PFSK-1 (cell line): ENCODE measurements at regions not wholly inside any gene's neighbourhood (a gene's known extent, or its start where the extent isn't known, plus 50 kb on each side); places are given as distances from the start of the nearest gene placed in this dataset.

Experiments used
- POLR2AphosphoS5 ChIP-seq: IDR thresholded peaks from 2 replicates; pipeline ENCODE4 v1.6.1; 2012; ENCODE audit warnings: low read depth, mild to moderate bottlenecking, control low read depth, low read length, moderate library complexity
- TAF1 ChIP-seq: IDR thresholded peaks from 2 replicates; pipeline ENCODE4 v1.6.1; 2012; ENCODE audit warnings: low read length, control low read depth, borderline replicate concordance; ENCODE audit not compliant: insufficient read depth

- TF ChIP-seq POLR2AphosphoS5 (no peak), TAF1 (no peak)
These were observed 136.3 kb upstream of the PHACTR1 start for GRCh38 chr6:12580290-12580689.
